ENCODE measurements at regions not wholly inside any gene's neighbourhood (a gene's known extent, or its start where the extent isn't known, plus 50 kb on each side); places are given as distances from the start of the nearest gene placed in this dataset.

DNA sequence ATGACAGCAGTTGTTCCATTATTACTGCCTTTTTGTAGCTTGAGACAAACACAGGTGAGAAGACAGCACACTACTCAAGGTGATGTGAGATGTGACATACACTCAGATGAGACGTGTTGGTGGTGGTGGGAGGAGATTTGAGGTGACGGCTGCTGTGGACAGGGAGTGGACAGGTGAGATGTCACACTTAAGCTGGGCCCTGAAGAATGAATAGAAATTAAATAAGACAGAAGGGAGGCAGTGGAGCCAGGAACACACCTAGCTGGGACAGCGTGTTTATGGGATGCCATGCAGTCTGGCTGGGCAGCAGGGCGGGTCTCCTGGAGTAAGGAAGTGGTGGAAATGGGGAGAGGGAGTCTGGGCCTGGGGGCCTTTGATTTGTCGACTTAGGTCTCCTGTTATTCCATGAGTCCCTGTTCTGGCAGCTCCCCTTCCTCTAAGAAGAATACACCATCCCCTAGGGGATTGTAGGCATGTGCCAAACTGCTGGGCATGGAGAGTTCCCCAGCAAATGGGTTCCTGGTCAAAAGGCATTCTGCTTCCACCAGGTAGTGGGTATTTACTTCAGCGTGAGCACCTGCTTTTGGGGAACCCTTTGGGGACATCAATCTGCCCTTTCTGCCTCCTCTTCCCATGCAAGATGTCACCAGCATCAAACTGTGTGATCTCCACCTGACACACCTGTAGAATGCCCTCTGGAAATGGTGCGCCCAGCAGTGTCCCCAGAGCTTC is 71.2 kb upstream of the ESRRB start:
- Histone ChIP-seq H3K27ac (ENCODE audit: insufficient read depth, low read depth, low read length, poor library complexity, severe bottlenecking) (no peak overlapping the region), H3K9me3 (ENCODE audit: control insufficient read depth, low read length) (no peaks in the 10 kb centered on the region), H3K4me1 (ENCODE audit: control insufficient read depth, insufficient read depth, low read length) (peaks cover 5% of the 10 kb centered on the region), H3K4me3 (ENCODE audit: insufficient read depth, low read depth, low read length) (no peak overlapping the region), H3K36me3 (ENCODE audit: control insufficient read depth, insufficient read depth, low read length) (no peaks in the 10 kb centered on the region), H3K27me3 (ENCODE audit: control insufficient read depth, insufficient read depth, low read length, poor library complexity, severe bottlenecking) (peaks cover 23% of the 10 kb centered on the region)
- WGBS, 2 experiments = 92 to 97% methylated on average over 7 of the region's 7 CpGs

DNA sequence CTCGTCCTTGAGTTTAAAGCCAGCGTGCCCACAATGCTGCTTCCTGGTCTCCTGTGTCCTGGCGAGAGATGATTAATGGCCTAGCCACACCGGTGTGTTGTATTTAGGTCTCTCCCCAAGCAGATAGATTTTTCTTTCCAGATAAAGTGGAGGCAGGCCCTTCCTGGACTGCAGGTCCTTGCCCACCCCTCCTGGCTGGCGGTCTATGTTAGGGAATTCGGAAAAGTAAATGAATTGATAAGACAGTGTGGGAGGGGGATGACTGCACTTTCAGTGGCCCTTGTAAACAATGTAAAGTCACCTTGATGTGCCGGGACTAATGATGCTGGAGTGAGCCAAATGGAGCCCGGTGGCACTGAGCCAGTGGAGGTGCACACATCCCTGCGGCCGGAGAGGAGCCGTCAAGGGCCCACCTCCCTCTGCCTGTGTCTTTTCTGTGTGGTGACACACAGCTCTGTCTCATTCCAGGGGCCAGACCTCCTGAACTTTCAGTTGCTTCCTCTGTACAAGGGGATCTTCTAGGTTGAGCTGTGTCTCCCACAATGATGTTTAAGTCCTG is 70.6 kb upstream of the ESRRB start:
- H3K27me3 ChIP-seq (ENCODE audit: control insufficient read depth, insufficient read depth, low read length, poor library complexity, severe bottlenecking) = peaks cover 29% of the 10 kb centered on the region
- H3K4me1 ChIP-seq (ENCODE audit: control insufficient read depth, insufficient read depth, low read length) = peaks cover 10% of the 10 kb centered on the region
- 90 to 91% methylated on average over 11 of the region's 11 CpGs for WGBS, 2 experiments
- no peak overlapping the region for H3K4me3 ChIP-seq (ENCODE audit: insufficient read depth, low read depth, low read length)
- no peaks in the 10 kb centered on the region for H3K36me3 ChIP-seq (ENCODE audit: control insufficient read depth, insufficient read depth, low read length)
- H3K9me3 ChIP-seq (ENCODE audit: control insufficient read depth, low read length) = no peaks in the 10 kb centered on the region
- no peak overlapping the region for H3K27ac ChIP-seq (ENCODE audit: insufficient read depth, low read depth, low read length, poor library complexity, severe bottlenecking)

DNA sequence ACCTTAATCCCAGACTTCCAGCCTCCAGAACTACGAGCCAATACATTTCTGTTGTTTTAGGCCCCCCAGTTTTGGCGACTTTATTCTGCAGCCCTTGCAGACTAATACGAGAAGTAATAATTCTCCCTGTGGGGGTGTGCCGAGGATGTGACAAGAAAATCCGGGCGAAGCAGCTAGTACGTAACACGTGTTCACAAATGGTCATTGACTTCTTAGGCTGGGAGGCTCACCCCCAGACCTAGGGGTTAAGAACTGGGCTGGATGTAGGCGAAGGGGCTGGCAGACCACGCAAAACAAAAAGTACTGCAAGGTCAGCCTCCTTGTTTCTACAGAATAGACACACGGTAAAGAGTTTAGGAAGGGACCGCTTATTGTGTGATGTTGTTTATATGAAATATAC is 69.8 kb upstream of the ESRRB start:
- H3K27ac ChIP-seq (ENCODE audit: insufficient read depth, low read depth, low read length, poor library complexity, severe bottlenecking) = no peak overlapping the region
- H3K4me1 ChIP-seq (ENCODE audit: control insufficient read depth, insufficient read depth, low read length) = peaks cover 16% of the 10 kb centered on the region
- 94 to 96% methylated on average over 12 of the region's 12 CpGs for WGBS, 2 experiments
- no peaks in the 10 kb centered on the region for H3K36me3 ChIP-seq (ENCODE audit: control insufficient read depth, insufficient read depth, low read length)
- no peaks in the 10 kb centered on the region for H3K9me3 ChIP-seq (ENCODE audit: control insufficient read depth, low read length)
- no peak overlapping the region for H3K4me3 ChIP-seq (ENCODE audit: insufficient read depth, low read depth, low read length)
- H3K27me3 ChIP-seq (ENCODE audit: control insufficient read depth, insufficient read depth, low read length, poor library complexity, severe bottlenecking) = peaks cover 37% of the 10 kb centered on the region

DNA sequence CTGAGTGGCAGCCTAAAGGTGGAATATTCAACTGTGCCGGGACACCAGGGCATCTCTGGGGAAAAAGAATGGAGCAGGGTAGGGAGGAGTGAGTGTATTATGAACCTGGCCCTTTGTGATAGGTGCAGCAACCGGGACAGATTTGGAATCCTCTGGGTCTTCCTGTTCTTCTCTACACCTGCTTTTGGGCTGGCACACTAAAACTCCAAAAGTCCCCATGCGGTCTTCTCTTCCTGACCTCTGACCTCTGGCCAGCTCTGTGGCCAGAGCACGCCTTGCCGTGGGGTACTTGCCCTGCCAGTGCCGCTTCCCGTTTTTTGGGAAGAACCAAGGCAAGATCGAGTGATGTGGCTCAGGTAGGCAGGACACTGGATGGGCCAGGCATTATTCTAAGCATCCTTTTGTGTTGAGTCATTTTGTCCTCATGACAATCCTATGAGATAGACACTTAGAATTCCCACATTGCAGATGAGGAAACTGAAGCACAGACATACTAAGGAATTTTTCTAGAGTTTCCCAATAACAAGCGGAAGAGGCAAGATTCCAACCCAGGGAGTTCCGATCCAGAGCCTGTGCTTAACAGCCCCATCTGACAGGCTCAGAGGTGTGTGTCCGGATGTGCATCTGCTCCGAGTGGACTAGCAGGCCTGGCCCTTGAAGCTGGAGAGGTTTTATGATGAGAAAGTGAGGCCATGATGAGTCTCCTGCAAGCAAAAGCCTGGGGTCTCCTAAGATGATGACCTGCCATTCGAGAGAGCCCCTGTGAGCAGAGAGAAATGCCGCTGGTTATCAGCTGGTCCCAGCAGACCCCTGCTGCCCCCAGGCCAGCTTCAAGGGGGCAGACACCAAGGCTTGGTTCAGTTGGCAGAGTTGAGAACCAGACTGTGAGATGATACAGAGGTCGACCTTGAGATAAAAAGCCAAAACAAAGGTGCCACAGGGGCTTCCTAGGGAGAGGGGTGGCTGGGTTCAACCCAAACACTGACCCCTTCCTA is 67.9 kb upstream of the ESRRB start:
- WGBS, 2 experiments = 91 to 92% methylated on average over 15 of the region's 15 CpGs
- H3K27me3 ChIP-seq (ENCODE audit: control insufficient read depth, insufficient read depth, low read length, poor library complexity, severe bottlenecking) = peaks cover 57% of the 10 kb centered on the region
- H3K27ac ChIP-seq (ENCODE audit: insufficient read depth, low read depth, low read length, poor library complexity, severe bottlenecking) = no peak overlapping the region
- H3K36me3 ChIP-seq (ENCODE audit: control insufficient read depth, insufficient read depth, low read length) = no peaks in the 10 kb centered on the region
- peaks cover 20% of the 10 kb centered on the region for H3K4me1 ChIP-seq (ENCODE audit: control insufficient read depth, insufficient read depth, low read length)
- no peak overlapping the region for H3K4me3 ChIP-seq (ENCODE audit: insufficient read depth, low read depth, low read length)
- H3K9me3 ChIP-seq (ENCODE audit: control insufficient read depth, low read length) = no peaks in the 10 kb centered on the region

DNA sequence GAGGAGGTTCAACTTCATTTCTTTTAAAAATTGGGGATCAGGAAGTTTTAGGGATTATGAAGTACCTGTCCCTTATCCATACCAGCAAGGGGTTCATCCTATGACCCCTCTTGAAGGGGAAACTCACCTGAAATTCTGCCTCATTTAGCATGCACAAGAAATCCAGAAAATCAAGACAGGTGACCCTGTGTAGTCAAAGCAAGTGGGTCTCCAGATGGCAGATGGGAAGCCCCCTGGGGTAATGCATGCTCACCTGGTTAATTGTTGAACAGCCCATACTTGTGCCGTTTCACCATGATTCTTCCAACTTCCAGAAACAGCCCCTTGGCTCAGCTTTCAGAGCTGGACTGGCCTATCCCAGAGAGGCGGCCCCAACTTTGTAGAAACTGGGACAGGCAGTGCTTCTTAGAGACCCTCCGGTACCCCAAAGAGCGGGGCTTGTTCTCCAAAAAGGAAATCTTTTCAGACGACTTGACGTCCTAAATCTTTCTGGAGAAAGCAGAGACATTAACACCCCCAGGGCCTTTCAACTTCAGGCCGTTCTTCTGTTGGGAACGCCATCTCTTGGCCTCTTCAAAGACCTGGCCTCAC is 66.3 kb upstream of the ESRRB start:
- peaks cover 27% of the 10 kb centered on the region for H3K4me1 ChIP-seq (ENCODE audit: control insufficient read depth, insufficient read depth, low read length)
- H3K36me3 ChIP-seq (ENCODE audit: control insufficient read depth, insufficient read depth, low read length) = no peaks in the 10 kb centered on the region
- no peak overlapping the region for H3K27ac ChIP-seq (ENCODE audit: insufficient read depth, low read depth, low read length, poor library complexity, severe bottlenecking)
- no peaks in the 10 kb centered on the region for H3K9me3 ChIP-seq (ENCODE audit: control insufficient read depth, low read length)
- WGBS, 2 experiments = 69 to 70% methylated on average over 8 of the region's 8 CpGs
- H3K27me3 ChIP-seq (ENCODE audit: control insufficient read depth, insufficient read depth, low read length, poor library complexity, severe bottlenecking) = peaks cover 72% of the 10 kb centered on the region
- no peak overlapping the region for H3K4me3 ChIP-seq (ENCODE audit: insufficient read depth, low read depth, low read length)

DNA sequence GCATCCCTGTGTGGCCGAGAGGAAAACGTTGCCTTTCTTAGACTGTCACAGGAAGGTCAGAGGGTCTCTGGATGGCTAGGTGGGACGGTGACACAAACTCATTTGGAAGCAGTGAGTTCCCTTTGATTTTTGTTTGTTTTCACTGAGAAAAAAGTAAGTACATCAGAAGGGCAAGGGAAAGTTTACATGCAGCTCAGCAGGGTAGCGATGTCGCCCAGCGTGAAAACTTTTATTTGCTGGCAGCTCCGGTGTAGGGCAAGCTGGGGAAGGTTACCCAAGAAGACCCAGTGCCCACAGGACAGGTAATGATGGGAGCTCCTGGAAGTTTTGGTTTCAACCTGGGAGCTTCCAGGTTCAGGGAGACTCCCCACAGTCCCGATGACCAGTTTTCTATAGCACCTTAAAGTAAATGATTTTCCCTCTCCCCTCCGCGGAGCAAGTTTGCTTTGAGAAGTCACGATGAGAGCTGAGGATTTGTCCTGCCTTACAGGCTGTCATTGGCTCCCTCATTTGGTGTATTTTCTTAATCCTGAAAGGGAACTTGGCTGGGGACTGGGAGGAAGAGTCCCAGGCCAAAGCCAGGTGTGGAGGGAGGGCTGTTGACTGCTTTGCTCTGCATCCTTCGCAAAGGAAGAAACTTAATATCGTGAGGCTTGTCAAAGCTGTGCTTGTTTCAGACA is 64.7 kb upstream of the ESRRB start:
- H3K27ac ChIP-seq (ENCODE audit: insufficient read depth, low read depth, low read length, poor library complexity, severe bottlenecking) = no peak overlapping the region
- peaks cover 83% of the 10 kb centered on the region for H3K27me3 ChIP-seq (ENCODE audit: control insufficient read depth, insufficient read depth, low read length, poor library complexity, severe bottlenecking)
- 5 to 6% methylated on average over 13 of the region's 13 CpGs for WGBS, 2 experiments
- no peaks in the 10 kb centered on the region for H3K36me3 ChIP-seq (ENCODE audit: control insufficient read depth, insufficient read depth, low read length)
- H3K4me1 ChIP-seq (ENCODE audit: control insufficient read depth, insufficient read depth, low read length) = peaks cover 31% of the 10 kb centered on the region
- H3K9me3 ChIP-seq (ENCODE audit: control insufficient read depth, low read length) = no peaks in the 10 kb centered on the region
- no peak overlapping the region for H3K4me3 ChIP-seq (ENCODE audit: insufficient read depth, low read depth, low read length)

DNA sequence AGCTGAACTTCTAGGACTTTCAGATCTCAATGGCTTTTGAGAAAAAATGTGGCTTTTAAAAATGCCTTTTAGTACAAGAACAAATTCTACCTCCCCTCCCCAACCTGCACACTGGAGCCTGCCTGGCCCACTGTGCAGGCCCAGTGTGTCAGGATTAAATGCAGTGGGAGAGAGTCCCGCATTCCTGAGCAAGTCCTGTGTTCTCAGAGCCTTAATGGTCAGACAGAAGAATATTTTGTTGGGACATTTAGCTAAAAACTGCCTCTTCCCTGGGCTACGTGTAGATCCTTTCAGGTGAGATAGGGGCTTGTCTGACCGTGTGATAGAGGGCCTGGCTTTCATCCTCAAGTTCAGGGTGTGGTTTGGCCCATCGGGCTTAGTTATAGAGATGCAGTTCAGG is 63.1 kb upstream of the ESRRB start:
- Histone ChIP-seq H3K36me3 (ENCODE audit: control insufficient read depth, insufficient read depth, low read length) (no peaks in the 10 kb centered on the region), H3K4me1 (ENCODE audit: control insufficient read depth, insufficient read depth, low read length) (peaks cover 31% of the 10 kb centered on the region), H3K9me3 (ENCODE audit: control insufficient read depth, low read length) (no peaks in the 10 kb centered on the region), H3K4me3 (ENCODE audit: insufficient read depth, low read depth, low read length) (no peak overlapping the region), H3K27me3 (ENCODE audit: control insufficient read depth, insufficient read depth, low read length, poor library complexity, severe bottlenecking) (peaks cover 80% of the 10 kb centered on the region), H3K27ac (ENCODE audit: insufficient read depth, low read depth, low read length, poor library complexity, severe bottlenecking) (no peak overlapping the region)
- WGBS, 2 experiments = 44 to 54% methylated on average over 4 of the region's 4 CpGs

DNA sequence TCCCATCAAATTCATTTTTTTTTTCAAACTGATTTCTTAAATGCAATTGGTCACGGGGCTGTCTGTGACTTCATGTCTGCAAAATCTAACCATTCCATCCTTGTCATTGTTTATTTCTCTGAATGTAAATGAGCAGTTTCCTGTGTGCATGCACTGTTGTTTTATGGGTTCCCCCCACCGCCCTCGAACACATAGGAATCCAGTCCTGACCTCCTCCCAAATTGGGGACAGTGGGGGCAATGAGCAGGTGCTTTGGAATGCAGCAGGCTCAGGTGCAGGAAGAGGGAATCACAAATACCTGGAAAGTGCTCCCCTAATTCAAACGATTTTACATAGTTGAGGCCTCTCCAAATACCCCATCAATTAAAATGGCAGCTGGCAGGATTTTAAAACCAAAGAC is 62.6 kb upstream of the ESRRB start:
- Histone ChIP-seq H3K27ac (ENCODE audit: insufficient read depth, low read depth, low read length, poor library complexity, severe bottlenecking) (no peak overlapping the region), H3K36me3 (ENCODE audit: control insufficient read depth, insufficient read depth, low read length) (no peaks in the 10 kb centered on the region), H3K4me3 (ENCODE audit: insufficient read depth, low read depth, low read length) (no peak overlapping the region), H3K9me3 (ENCODE audit: control insufficient read depth, low read length) (no peaks in the 10 kb centered on the region), H3K4me1 (ENCODE audit: control insufficient read depth, insufficient read depth, low read length) (peaks cover 31% of the 10 kb centered on the region), H3K27me3 (ENCODE audit: control insufficient read depth, insufficient read depth, low read length, poor library complexity, severe bottlenecking) (peaks cover 75% of the 10 kb centered on the region)
- whole genome bisulfite sequencing, 2 experiments = 22 to 23% methylated on average over 4 of the region's 4 CpGs

DNA sequence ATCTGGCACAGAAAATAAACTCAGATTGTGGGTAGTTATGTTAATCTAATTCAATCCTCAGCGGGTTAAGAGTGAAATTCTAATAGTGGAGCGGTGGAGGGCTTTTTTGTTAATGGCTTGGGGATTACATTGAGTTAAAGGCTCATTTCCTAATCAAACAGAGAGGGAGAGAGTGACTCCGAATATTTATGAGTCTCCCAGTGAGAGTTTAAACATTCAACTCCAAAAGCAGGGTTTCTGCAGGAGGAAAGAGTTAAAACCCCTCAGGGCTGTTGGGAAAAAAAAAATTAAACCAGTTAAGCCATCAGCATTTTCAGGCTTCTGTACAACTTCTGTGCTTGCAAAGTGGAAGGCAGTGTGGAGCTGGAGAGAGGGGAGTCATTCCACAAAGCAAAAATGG is 62.1 kb upstream of the ESRRB start:
- Histone ChIP-seq H3K27me3 (ENCODE audit: control insufficient read depth, insufficient read depth, low read length, poor library complexity, severe bottlenecking) (peaks cover 70% of the 10 kb centered on the region), H3K36me3 (ENCODE audit: control insufficient read depth, insufficient read depth, low read length) (no peaks in the 10 kb centered on the region)

More for the DNA sequence above, 62.1 kb upstream of the ESRRB start:
- no peaks in the 10 kb centered on the region for H3K9me3 ChIP-seq (ENCODE audit: control insufficient read depth, low read length)
- no peak overlapping the region for H3K27ac ChIP-seq (ENCODE audit: insufficient read depth, low read depth, low read length, poor library complexity, severe bottlenecking)
- no peak overlapping the region for H3K4me3 ChIP-seq (ENCODE audit: insufficient read depth, low read depth, low read length)
- 2 to 14% methylated on average over 3 of the region's 3 CpGs for WGBS, 2 experiments
- H3K4me1 ChIP-seq (ENCODE audit: control insufficient read depth, insufficient read depth, low read length) = peaks cover 31% of the 10 kb centered on the region
